ENCODE measurements at regions not wholly inside any gene's neighbourhood (a gene's known extent, or its start where the extent isn't known, plus 50 kb on each side); places are given as distances from the start of the nearest gene placed in this dataset.

GRCh38 chr1:56411484-56412180, 167.7 kb downstream of the PLPP3 start:
- Histone ChIP-seq H3K4me3 (replicated peaks; ENCODE audit: low read depth, low read length) (no peak overlapping the region), H3K27me3 (replicated peaks; ENCODE audit: control insufficient read depth, insufficient read depth, low read length) (no peaks in the 10 kb centered on the region; the same call in 1 of the 2 replicates), H3K36me3 (ENCODE audit: control insufficient read depth, insufficient read depth, low read length) (no peaks in the 10 kb centered on the region)
- no peak for DNase-seq (ENCODE audit: extremely low read depth, insufficient read length)
- TF ChIP-seq CTCF (IDR thresholded peaks at IDR 0.05; ENCODE audit: insufficient read depth, low read length, poor library complexity, severe bottlenecking), result no peak

DNA sequence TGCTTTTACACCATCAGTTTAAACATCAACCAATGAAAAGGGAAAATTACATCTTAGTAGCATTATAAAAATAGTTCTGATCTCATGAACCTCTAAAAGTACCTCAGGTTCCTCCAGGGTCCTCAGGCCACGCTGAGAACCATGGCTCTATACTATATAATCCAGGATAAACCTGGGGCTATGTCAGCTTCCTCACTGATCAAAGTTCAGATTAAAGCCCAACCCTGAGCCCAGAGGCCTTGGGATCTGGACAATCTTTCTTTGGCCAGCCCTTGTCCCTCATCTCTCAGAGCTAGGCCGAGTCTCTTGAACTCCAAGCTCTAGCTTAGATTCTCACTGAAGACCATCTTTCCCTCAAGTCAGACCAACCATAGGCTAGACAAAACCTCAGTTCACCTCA, 168.3 kb downstream of the PLPP3 start:
- no peak for DNase-seq (ENCODE audit: extremely low read depth, insufficient read length)

GRCh38 chr1:56410405-56410804, 169.0 kb downstream of the PLPP3 start:
- DNase-seq (ENCODE audit: extremely low read depth, insufficient read length), result no peak
- Histone ChIP-seq H3K36me3 (ENCODE audit: control insufficient read depth, insufficient read depth, low read length) (no peaks in the 10 kb centered on the region), H3K4me3 (replicated peaks; ENCODE audit: low read depth, low read length) (no peak overlapping the region), H3K27me3 (replicated peaks; ENCODE audit: control insufficient read depth, insufficient read depth, low read length) (no peaks in the 10 kb centered on the region; the same call in 1 of the 2 replicates)
- no peak for TF ChIP-seq CTCF (IDR thresholded peaks at IDR 0.05; ENCODE audit: insufficient read depth, low read length, poor library complexity, severe bottlenecking)

More for the DNA sequence above, 168.3 kb downstream of the PLPP3 start:
- H3K4me3 ChIP-seq (replicated peaks; ENCODE audit: low read depth, low read length), result no peak overlapping the region
- H3K36me3 ChIP-seq (ENCODE audit: control insufficient read depth, insufficient read depth, low read length), result no peaks in the 10 kb centered on the region
- H3K27me3 ChIP-seq (replicated peaks; ENCODE audit: control insufficient read depth, insufficient read depth, low read length), result no peaks in the 10 kb centered on the region; the same call in 1 of the 2 replicates
- TF ChIP-seq CTCF (IDR thresholded peaks at IDR 0.05; ENCODE audit: insufficient read depth, low read length, poor library complexity, severe bottlenecking), result no peak

DNA sequence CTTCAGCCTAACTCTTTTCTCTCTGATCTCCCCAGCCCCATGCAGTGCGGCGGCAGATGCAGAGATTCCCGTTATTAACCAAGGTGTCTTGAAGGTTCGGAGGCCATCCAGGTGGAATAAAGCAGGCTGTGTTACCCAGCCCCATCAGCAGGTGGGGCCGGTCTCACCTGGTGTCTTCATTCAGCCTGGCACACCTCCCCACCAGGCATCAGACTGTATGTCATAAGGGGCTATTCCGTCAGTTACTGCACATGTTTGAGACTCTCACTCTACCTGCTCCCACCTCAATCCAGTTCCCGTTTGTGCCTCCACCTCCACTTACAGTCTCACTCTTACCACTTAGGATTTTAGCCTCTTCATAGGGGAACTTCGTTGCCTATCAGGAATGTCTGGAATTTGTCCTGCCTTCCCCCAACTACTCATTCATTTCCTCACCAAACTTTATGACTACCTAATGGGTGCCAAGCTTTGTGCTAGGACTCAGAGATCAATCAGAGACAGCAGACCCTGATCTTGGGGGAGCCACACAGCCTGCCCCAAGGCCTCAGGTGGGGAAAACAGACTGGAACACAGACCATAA, 170.2 kb downstream of the PLPP3 start:
- H3K4me3 ChIP-seq (replicated peaks; ENCODE audit: low read depth, low read length), result no peak overlapping the region
- DNase-seq (ENCODE audit: extremely low read depth, insufficient read length), result no peak
- peak; percentile 53 for TF ChIP-seq CTCF (IDR thresholded peaks at IDR 0.05; ENCODE audit: insufficient read depth, low read length, poor library complexity, severe bottlenecking)
- no peaks in the 10 kb centered on the region; the same call in 1 of the 2 replicates for H3K27me3 ChIP-seq (replicated peaks; ENCODE audit: control insufficient read depth, insufficient read depth, low read length)
- H3K36me3 ChIP-seq (ENCODE audit: control insufficient read depth, insufficient read depth, low read length), result no peaks in the 10 kb centered on the region

DNA sequence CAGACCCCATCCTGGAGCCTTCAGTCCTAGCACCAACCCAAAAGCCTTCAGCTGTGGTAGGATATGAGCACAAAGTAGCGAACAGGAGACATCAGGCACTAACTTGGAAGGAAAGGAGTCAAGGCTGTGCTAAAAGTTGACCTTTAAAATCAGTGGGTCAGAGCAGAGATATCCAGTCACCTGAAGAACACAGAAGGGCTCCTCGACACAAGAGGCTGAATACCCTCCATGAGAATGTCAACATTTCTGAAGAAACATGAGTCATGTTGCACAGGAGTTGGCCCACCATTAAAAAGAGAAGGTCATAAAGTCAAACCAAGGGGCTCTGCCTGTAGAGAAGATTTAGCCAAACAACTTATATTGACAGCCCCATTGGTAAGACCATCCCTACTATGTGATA, 172.5 kb downstream of the PLPP3 start:
- Histone ChIP-seq H3K27me3 (replicated peaks; ENCODE audit: control insufficient read depth, insufficient read depth, low read length) (no peaks in the 10 kb centered on the region; the same call in 1 of the 2 replicates), H3K4me3 (replicated peaks; ENCODE audit: low read depth, low read length) (no peak overlapping the region), H3K36me3 (ENCODE audit: control insufficient read depth, insufficient read depth, low read length) (no peaks in the 10 kb centered on the region)
- no peak for DNase-seq (ENCODE audit: extremely low read depth, insufficient read length)
- TF ChIP-seq CTCF (IDR thresholded peaks at IDR 0.05; ENCODE audit: insufficient read depth, low read length, poor library complexity, severe bottlenecking), result no peak

All from GM06990 (cell line).